Karpas-422 (cell line): ENCODE measurements at regions not wholly inside any gene's neighbourhood (a gene's known extent, or its start where the extent isn't known, plus 50 kb on each side); places are given as distances from the start of the nearest gene placed in this dataset.

Experiments used
- DNase-seq: peaks from one replicate; pipeline ENCODE4 v3.0.0-alpha.2; 2015
- H2AFZ ChIP-seq: fragments of 200-600 bp; sonication (generic); 2 replicates; pipeline ENCODE4 v1.6.1; 2014; ENCODE audit warnings: antibody characterized with exemption, low read length, mixed read lengths
- H3K27ac ChIP-seq: fragments of 200-600 bp; sonication (generic); 2 replicates; pipeline ENCODE4 v1.5.1; 2014; ENCODE audit warnings: mild to moderate bottlenecking, low read length, moderate library complexity
- H3K27me3 ChIP-seq: fragments of 200-600 bp; sonication (generic); 2 replicates; pipeline ENCODE4 v1.6.1; 2014; ENCODE audit warnings: low read length, mixed read lengths
- H3K36me3 ChIP-seq: fragments of 200-600 bp; sonication (generic); 2 replicates; pipeline ENCODE4 v1.6.1; 2014; ENCODE audit warnings: low read length, mixed read lengths; ENCODE audit not compliant: insufficient read depth
- H3K4me1 ChIP-seq: fragments of 200-600 bp; sonication (generic); 2 replicates; pipeline ENCODE4 v1.6.1; 2014; ENCODE audit warnings: mild to moderate bottlenecking, low read length, mixed read lengths
- H3K4me2 ChIP-seq: fragments of 200-600 bp; sonication (generic); 2 replicates; pipeline ENCODE4 v1.6.1; 2014; ENCODE audit warnings: low read length, low read depth, mild to moderate bottlenecking; ENCODE audit not compliant: poor library complexity, severe bottlenecking
- H3K4me3 ChIP-seq: fragments of 200-600 bp; sonication (generic); 2 replicates; pipeline ENCODE4 v1.5.1; 2014; ENCODE audit warnings: mild to moderate bottlenecking, antibody characterized with exemption, low read length, mixed read lengths
- H3K79me2 ChIP-seq: fragments of 200-600 bp; sonication (generic); 2 replicates; pipeline ENCODE4 v1.6.1; 2014; ENCODE audit warnings: mild to moderate bottlenecking, low read length, mixed read lengths
- H3K9ac ChIP-seq: fragments of 200-600 bp; sonication (generic); 2 replicates; pipeline ENCODE4 v1.6.0; 2014; ENCODE audit warnings: low read length
- H3K9me2 ChIP-seq: fragments of 200-600 bp; sonication (generic), shearing (Covaris generic); replicated peaks from 2 replicates; pipeline ENCODE4 v1.6.0; 2014; ENCODE audit warnings: mild to moderate bottlenecking, low read length, moderate library complexity; ENCODE audit not compliant: insufficient read depth
- H3K9me3 ChIP-seq: fragments of 300-700, 200-600 bp; sonication (generic); 2 replicates; pipeline ENCODE4 v1.6.1; 2014; ENCODE audit warnings: low read length, mixed read lengths
- H4K20me1 ChIP-seq: fragments of 200-600 bp; sonication (generic); 2 replicates; pipeline ENCODE4 v1.6.1; 2014; ENCODE audit warnings: mild to moderate bottlenecking, antibody characterized with exemption, low read length, low read depth; ENCODE audit not compliant: insufficient read depth

- H4K20me1 ChIP-seq: no peaks in the 10 kb centered on the region
- H3K79me2 ChIP-seq: no peaks in the 10 kb centered on the region
- no peaks in the 10 kb centered on the region for H3K27me3 ChIP-seq
- DNase-seq: no peak
- H3K4me1 ChIP-seq: no peaks in the 10 kb centered on the region
- H3K4me2 ChIP-seq: no peak overlapping the region
- H3K9ac ChIP-seq: no peak overlapping the region
- H3K36me3 ChIP-seq: no peaks in the 10 kb centered on the region
- H3K9me2 ChIP-seq: no peaks in the 10 kb centered on the region
- H2AFZ ChIP-seq: no peak overlapping the region
- no peak overlapping the region for H3K4me3 ChIP-seq
- H3K9me3 ChIP-seq: no peaks in the 10 kb centered on the region
- H3K27ac ChIP-seq: no peak overlapping the region
These were observed 146.0 kb upstream of the FRMD4B start for GRCh38 chr3:69531576-69532546.

GRCh38 chr3:69530554-69530953 lies 144.7 kb upstream of the FRMD4B start:
- Histone ChIP-seq H3K9ac (no peak overlapping the region), H3K9me2 (no peaks in the 10 kb centered on the region), H3K36me3 (no peaks in the 10 kb centered on the region), H3K9me3 (no peaks in the 10 kb centered on the region), H3K4me1 (no peaks in the 10 kb centered on the region), H3K27ac (no peak overlapping the region), H3K79me2 (no peaks in the 10 kb centered on the region), H3K4me2 (no peak overlapping the region), H4K20me1 (no peaks in the 10 kb centered on the region), H2AFZ (no peak overlapping the region), H3K4me3 (no peak overlapping the region), H3K27me3 (no peaks in the 10 kb centered on the region)
- no peak for DNase-seq

GRCh38 chr3:69527498-69527897 lies 141.6 kb upstream of the FRMD4B start:
- no peak for DNase-seq
- Histone ChIP-seq H3K27me3 (no peaks in the 10 kb centered on the region), H3K79me2 (no peaks in the 10 kb centered on the region), H3K4me1 (no peaks in the 10 kb centered on the region), H3K27ac (no peak overlapping the region), H3K9me2 (no peaks in the 10 kb centered on the region), H3K4me2 (no peak overlapping the region), H3K9me3 (no peaks in the 10 kb centered on the region), H3K4me3 (no peak overlapping the region), H4K20me1 (no peaks in the 10 kb centered on the region), H3K9ac (no peak overlapping the region), H3K36me3 (no peaks in the 10 kb centered on the region), H2AFZ (no peak overlapping the region)

GRCh38 chr3:69524816-69525215 lies 138.9 kb upstream of the FRMD4B start:
- no peak overlapping the region for H3K27ac ChIP-seq
- no peak overlapping the region for H2AFZ ChIP-seq
- H3K4me2 ChIP-seq: no peak overlapping the region
- no peaks in the 10 kb centered on the region for H3K9me3 ChIP-seq
- H3K4me1 ChIP-seq: no peaks in the 10 kb centered on the region
- DNase-seq: no peak
- H3K27me3 ChIP-seq: no peaks in the 10 kb centered on the region
- no peak overlapping the region for H3K4me3 ChIP-seq
- H3K36me3 ChIP-seq: no peaks in the 10 kb centered on the region
- H3K79me2 ChIP-seq: no peaks in the 10 kb centered on the region
- H3K9ac ChIP-seq: no peak overlapping the region
- no peaks in the 10 kb centered on the region for H3K9me2 ChIP-seq
- no peaks in the 10 kb centered on the region for H4K20me1 ChIP-seq

- Histone ChIP-seq H3K9ac (no peak overlapping the region), H3K9me2 (no peaks in the 10 kb centered on the region), H3K79me2 (no peaks in the 10 kb centered on the region), H4K20me1 (no peaks in the 10 kb centered on the region), H2AFZ (no peak overlapping the region), H3K4me2 (no peak overlapping the region), H3K27me3 (no peaks in the 10 kb centered on the region), H3K4me3 (no peak overlapping the region), H3K36me3 (no peaks in the 10 kb centered on the region), H3K9me3 (no peaks in the 10 kb centered on the region), H3K4me1 (no peaks in the 10 kb centered on the region), H3K27ac (no peak overlapping the region)
- no peak for DNase-seq
These were observed 135.4 kb upstream of the FRMD4B start for GRCh38 chr3:69521286-69521685.

- no peak overlapping the region for H3K4me2 ChIP-seq
- H3K27me3 ChIP-seq: no peaks in the 10 kb centered on the region
- DNase-seq: no peak
- no peak overlapping the region for H3K9ac ChIP-seq
- H3K9me2 ChIP-seq: no peaks in the 10 kb centered on the region
- H3K4me3 ChIP-seq: no peak overlapping the region
- H3K79me2 ChIP-seq: no peaks in the 10 kb centered on the region
- no peaks in the 10 kb centered on the region for H3K9me3 ChIP-seq
- no peak overlapping the region for H3K27ac ChIP-seq
- no peaks in the 10 kb centered on the region for H4K20me1 ChIP-seq
- H2AFZ ChIP-seq: no peak overlapping the region
- H3K36me3 ChIP-seq: no peaks in the 10 kb centered on the region
- no peaks in the 10 kb centered on the region for H3K4me1 ChIP-seq
These were observed 125.5 kb upstream of the FRMD4B start for GRCh38 chr3:69511361-69511760.

- H2AFZ ChIP-seq: no peak overlapping the region
- H4K20me1 ChIP-seq: no peaks in the 10 kb centered on the region
- H3K9me2 ChIP-seq: no peaks in the 10 kb centered on the region
- H3K9ac ChIP-seq: no peak overlapping the region
- no peaks in the 10 kb centered on the region for H3K9me3 ChIP-seq
- no peaks in the 10 kb centered on the region for H3K36me3 ChIP-seq
- DNase-seq: no peak
- no peaks in the 10 kb centered on the region for H3K27me3 ChIP-seq
- no peaks in the 10 kb centered on the region for H3K79me2 ChIP-seq
- H3K4me1 ChIP-seq: no peaks in the 10 kb centered on the region
- H3K4me2 ChIP-seq: no peak overlapping the region
- no peak overlapping the region for H3K27ac ChIP-seq
- H3K4me3 ChIP-seq: no peak overlapping the region
These were observed 124.7 kb upstream of the FRMD4B start for GRCh38 chr3:69510481-69511030.

GRCh38 chr3:69509288-69509687 lies 123.4 kb upstream of the FRMD4B start:
- Histone ChIP-seq H3K9me2 (no peaks in the 10 kb centered on the region), H3K27ac (no peak overlapping the region), H4K20me1 (no peaks in the 10 kb centered on the region), H3K4me3 (no peak overlapping the region), H3K4me1 (no peaks in the 10 kb centered on the region), H3K9me3 (no peaks in the 10 kb centered on the region), H3K9ac (no peak overlapping the region), H3K4me2 (no peak overlapping the region), H3K36me3 (no peaks in the 10 kb centered on the region), H3K27me3 (no peaks in the 10 kb centered on the region), H3K79me2 (no peaks in the 10 kb centered on the region), H2AFZ (no peak overlapping the region)
- no peak for DNase-seq
